DMS114 treated with DMSO at 0.1 percent for 48 hours (cell line): ENCODE measurements at regions not wholly inside any gene's neighbourhood (a gene's known extent, or its start where the extent isn't known, plus 50 kb on each side); places are given as distances from the start of the nearest gene placed in this dataset.

ENCODE experiments used
- DNase-seq: peaks from one replicate; lab custom pipeline; 2025; ENCODE audit not compliant: unreplicated experiment; lab: John Stamatoyannopoulos, UW

GRCh38 chr1:59018860-59019259 lies 235.0 kb upstream of the JUN start:
- no peak for DNase-seq

GRCh38 chr1:59020151-59020997 lies 236.5 kb upstream of the JUN start:
- DNase-seq: no peak

- no peak for DNase-seq
Observed at GRCh38 chr1:59022199-59022598, 238.4 kb upstream of the JUN start.

GRCh38 chr1:59022799-59023198 lies 239.0 kb upstream of the JUN start:
- DNase-seq: no peak

GRCh38 chr1:59025201-59025600 lies 241.4 kb upstream of the JUN start:
- DNase-seq: no peak

GRCh38 chr1:59025898-59026426 lies 242.1 kb upstream of the JUN start:
- DNase-seq: no peak

- no peak for DNase-seq
Observed at GRCh38 chr1:59026472-59026948, 242.7 kb upstream of the JUN start.

- DNase-seq: no peak
Observed at GRCh38 chr1:59027177-59027576, 243.3 kb upstream of the JUN start.

GRCh38 chr1:59028048-59028447 lies 244.2 kb upstream of the JUN start:
- no peak for DNase-seq

GRCh38 chr1:59029411-59030167 lies 245.7 kb upstream of the JUN start:
- no peak for DNase-seq

- no peak for DNase-seq
Observed at GRCh38 chr1:59032228-59032627, 248.4 kb upstream of the JUN start.

- DNase-seq: no peak
Observed at GRCh38 chr1:59033761-59034160, 249.9 kb upstream of the JUN start.

- DNase-seq: no peak
Observed at GRCh38 chr1:59034925-59035324, 251.1 kb upstream of the JUN start.

GRCh38 chr1:59039551-59039950 lies 255.7 kb upstream of the JUN start:
- DNase-seq: no peak

- DNase-seq: no peak
Observed at GRCh38 chr1:59040486-59040885, 256.4 kb upstream of the FGGY start.

- no peak for DNase-seq
Observed at GRCh38 chr1:59041646-59042277, 255.1 kb upstream of the FGGY start.

GRCh38 chr1:59043796-59044195 lies 253.1 kb upstream of the FGGY start:
- DNase-seq: no peak

GRCh38 chr1:59044535-59045121 lies 252.3 kb upstream of the FGGY start:
- no peak for DNase-seq

GRCh38 chr1:59045137-59045536 lies 251.8 kb upstream of the FGGY start:
- DNase-seq: no peak

- DNase-seq: no peak
Observed at GRCh38 chr1:59045636-59046035, 251.3 kb upstream of the FGGY start.

- no peak for DNase-seq
Observed at GRCh38 chr1:59046134-59046533, 250.8 kb upstream of the FGGY start.
